Mesenchymal stem cell (in vitro differentiated cells and primary cell): ENCODE measurements at regions not wholly inside any gene's neighbourhood (a gene's known extent, or its start where the extent isn't known, plus 50 kb on each side); places are given as distances from the start of the nearest gene placed in this dataset.
A peak's percentile ranks its signal among the peaks of the same experiment; 100 is the strongest.

Source experiments
- DNase-seq: peaks from one replicate; pipeline ENCODE4 v3.0.0-alpha.2; 2013
- H2AFZ ChIP-seq: one replicate; pipeline ENCODE4 v1.6.1; 2013; ENCODE audit warnings: low read depth, mild to moderate bottlenecking, control low read depth, inconsistent platforms, low read length, moderate library complexity
- H2AK5ac ChIP-seq: 2 replicates; pipeline ENCODE4 v1.6.1; 2013; ENCODE audit warnings: low read length, moderate library complexity, mild to moderate bottlenecking, inconsistent platforms; ENCODE audit not compliant: severe bottlenecking
- H2BK120ac ChIP-seq: one replicate; pipeline ENCODE4 v1.6.1; 2013; ENCODE audit warnings: low read depth, mild to moderate bottlenecking, inconsistent platforms, low read length, moderate library complexity
- H2BK12ac ChIP-seq, 2 experiments: one replicate each; pipeline ENCODE4 v1.6.1; 2013; ENCODE audit warnings: inconsistent platforms in 2 of 2, low read length in 2 of 2, mild to moderate bottlenecking in 2 of 2, moderate library complexity in 2 of 2, control low read depth in 1 of 2
- H2BK15ac ChIP-seq: one replicate; pipeline ENCODE4 v1.6.1; 2013; ENCODE audit warnings: mild to moderate bottlenecking, low read depth, inconsistent platforms; ENCODE audit not compliant: poor library complexity, severe bottlenecking
- H2BK5ac ChIP-seq: 2 replicates; pipeline ENCODE4 v1.6.1; 2013; ENCODE audit warnings: low read depth, mild to moderate bottlenecking, low read length, control low read depth, inconsistent platforms; ENCODE audit not compliant: poor library complexity, severe bottlenecking
- H3K14ac ChIP-seq, 2 experiments: one replicate each; pipeline ENCODE4 v1.6.1; 2013; ENCODE audit warnings: inconsistent platforms in 2 of 2, low read length in 2 of 2, control low read depth in 1 of 2, mild to moderate bottlenecking in 1 of 2, moderate library complexity in 1 of 2
- H3K18ac ChIP-seq, 2 experiments: one replicate each; pipeline ENCODE4 v1.6.1; 2013; ENCODE audit warnings: inconsistent platforms in 2 of 2, low read length in 2 of 2, control low read depth in 1 of 2, low read depth in 1 of 2, mild to moderate bottlenecking in 1 of 2
- H3K23ac ChIP-seq, 2 experiments: one replicate each; pipeline ENCODE4 v1.6.1; 2013; ENCODE audit warnings: inconsistent platforms in 2 of 2, low read length in 2 of 2, mild to moderate bottlenecking in 2 of 2, moderate library complexity in 2 of 2, control low read depth in 1 of 2
- H3K27ac ChIP-seq: 2 replicates; pipeline ENCODE4 v1.5.1; 2013; ENCODE audit warnings: mild to moderate bottlenecking, moderate library complexity, low read length, control low read depth, inconsistent platforms; ENCODE audit not compliant: poor library complexity, severe bottlenecking
- H3K27me3 ChIP-seq, 2 experiments: 2 replicates each; pipeline versions ENCODE4 v1.6.1 to v1.7.0; 2013; ENCODE audit warnings: low read length in 2 of 2, mild to moderate bottlenecking in 2 of 2, moderate library complexity in 2 of 2, control low read depth in 1 of 2, inconsistent platforms in 1 of 2; ENCODE audit not compliant: control insufficient read depth in 1 of 2, insufficient read depth in 1 of 2
- H3K36me3 ChIP-seq, 2 experiments: 2 replicates each; pipeline versions ENCODE4 v1.6.1 to v1.7.0; 2013; ENCODE audit warnings: low read length in 2 of 2, control low read depth in 1 of 2, inconsistent platforms in 1 of 2, low read depth in 1 of 2, mild to moderate bottlenecking in 1 of 2; ENCODE audit not compliant: insufficient read depth in 2 of 2, control insufficient read depth in 1 of 2
- H3K4ac ChIP-seq, 2 experiments: one replicate each; pipeline ENCODE4 v1.6.1; 2013; ENCODE audit warnings: inconsistent platforms in 2 of 2, low read length in 2 of 2, mild to moderate bottlenecking in 2 of 2, moderate library complexity in 2 of 2, control low read depth in 1 of 2, low read depth in 1 of 2
- H3K4me1 ChIP-seq: 2 replicates; pipeline ENCODE4 v1.6.1; 2013; ENCODE audit warnings: low read depth, low read length, control low read depth; ENCODE audit not compliant: control insufficient read depth, insufficient read depth
- H3K4me2 ChIP-seq: 2 replicates; pipeline ENCODE4 v1.6.1; 2013; ENCODE audit warnings: low read length, mild to moderate bottlenecking, inconsistent platforms; ENCODE audit not compliant: poor library complexity, severe bottlenecking
- H3K4me3 ChIP-seq, 2 experiments: 2 replicates each; pipeline versions ENCODE4 v1.5.1 to v1.7.0; 2013; ENCODE audit warnings: low read length in 2 of 2, mild to moderate bottlenecking in 2 of 2, control low read depth in 1 of 2, low read depth in 1 of 2; ENCODE audit not compliant: insufficient read depth in 1 of 2
- H3K79me1 ChIP-seq: replicated peaks from 2 replicates; pipeline ENCODE4 v1.6.1; 2013; ENCODE audit warnings: mild to moderate bottlenecking, control low read depth, low read length, inconsistent platforms; ENCODE audit not compliant: poor library complexity, severe bottlenecking
- H3K9ac ChIP-seq: 2 replicates; pipeline ENCODE4 v1.7.0; 2013; ENCODE audit warnings: mild to moderate bottlenecking, low read length, moderate library complexity
- H3K9me3 ChIP-seq: 2 replicates; pipeline ENCODE4 v1.7.0; 2013; ENCODE audit warnings: mild to moderate bottlenecking, low read length; ENCODE audit not compliant: control insufficient read depth
- H4K8ac ChIP-seq: one replicate; pipeline ENCODE4 v1.6.1; 2013; ENCODE audit warnings: inconsistent platforms, mild to moderate bottlenecking, low read length, moderate library complexity
- H4K91ac ChIP-seq: one replicate; pipeline ENCODE4 v1.6.1; 2013; ENCODE audit warnings: mild to moderate bottlenecking, low read length, inconsistent platforms
- WGBS: methylation state at CpG from one replicate; pipeline ENCODE4 v1.1.7; 2013; ENCODE audit warnings: mixed read lengths; 5-methylcytosine and 5-hydroxymethylcytosine counted together

DNA sequence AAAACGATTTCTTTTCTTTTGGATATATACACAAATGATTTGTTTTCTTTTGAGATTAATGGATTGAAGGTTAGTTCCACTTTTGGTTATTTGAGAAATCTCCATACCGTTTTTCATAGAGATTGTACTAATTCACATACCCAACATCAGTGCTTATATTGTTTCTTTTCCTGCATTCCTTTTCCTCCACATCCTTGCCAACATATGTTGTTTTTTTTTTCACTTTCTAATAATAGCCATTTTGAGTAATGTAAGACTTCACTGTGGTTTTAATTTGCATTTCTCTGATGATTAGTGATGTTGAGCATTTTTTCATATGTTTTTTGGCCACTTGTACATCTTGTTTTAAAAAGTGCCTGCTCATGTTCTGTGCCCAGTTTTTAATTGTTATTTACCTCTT lies 846.4 kb upstream of the EYS start:
- Histone ChIP-seq H3K14ac (no peak overlapping the region), H3K4ac (no peak overlapping the region), H2AK5ac (no peak overlapping the region), H3K4me2 (no peak overlapping the region), H2BK5ac (no peak overlapping the region), H2BK15ac (no peak overlapping the region), H3K4me3 (no peak overlapping the region), H3K27ac (no peak overlapping the region), H3K4me1 (no peaks in the 10 kb centered on the region), H4K8ac (no peak overlapping the region), H2BK12ac (no peak overlapping the region), H3K9me3 (peaks cover 30% of the 10 kb centered on the region), H3K79me1 (no peaks in the 10 kb centered on the region), H3K36me3 (no peaks in the 10 kb centered on the region), H3K27me3 (no peaks in the 10 kb centered on the region), H3K23ac (no peak overlapping the region), H3K18ac (no peak overlapping the region), H3K9ac (no peak overlapping the region), H4K91ac (no peak overlapping the region), H2BK120ac (no peak overlapping the region), H2AFZ (no peak overlapping the region)
- WGBS: 80% methylated on average over 1 of the region's 2 CpGs
- peak; percentile 1 for DNase-seq

DNA sequence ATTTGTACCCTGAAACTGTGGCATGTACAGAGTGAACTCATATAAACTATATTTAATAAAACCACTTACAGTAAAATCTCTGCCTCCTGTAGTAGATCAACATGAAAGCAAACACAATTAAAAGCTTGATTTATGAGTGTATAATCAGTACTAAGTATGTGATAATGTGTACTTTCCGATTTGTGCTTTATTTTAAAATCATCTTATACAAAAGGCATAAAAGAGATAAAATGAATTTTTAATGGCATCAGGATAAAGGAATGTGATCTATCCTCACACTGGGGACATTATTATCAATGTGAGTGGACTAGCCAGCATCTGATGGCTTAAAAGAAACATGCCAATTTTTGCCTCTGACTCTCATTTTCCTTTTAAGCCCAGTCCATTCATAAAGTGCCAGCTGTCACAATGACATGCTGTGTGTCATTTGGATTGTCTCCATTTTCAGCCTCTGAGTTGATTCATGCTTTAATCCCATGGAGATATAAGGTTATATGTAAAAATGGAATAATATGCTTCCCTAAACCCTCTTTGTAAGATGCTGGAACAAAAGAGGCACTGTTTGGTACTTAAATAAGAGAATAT lies 831.6 kb upstream of the EYS start:
- no peaks in the 10 kb centered on the region for H3K4me1 ChIP-seq
- no peak overlapping the region for H3K27ac ChIP-seq
- no peaks in the 10 kb centered on the region for H3K79me1 ChIP-seq
- H3K4me2 ChIP-seq: no peak overlapping the region
- H2AK5ac ChIP-seq: no peak overlapping the region
- H3K4ac ChIP-seq: no peak overlapping the region
- H3K23ac ChIP-seq: no peak overlapping the region
- no peak overlapping the region for H3K9ac ChIP-seq
- H2BK15ac ChIP-seq: no peak overlapping the region
- H3K14ac ChIP-seq: no peak overlapping the region
- H2BK12ac ChIP-seq: no peak overlapping the region
- H2BK120ac ChIP-seq: no peak overlapping the region
- DNase-seq: no peak
- no peaks in the 10 kb centered on the region for H3K36me3 ChIP-seq
- H2BK5ac ChIP-seq: no peak overlapping the region
- no peak overlapping the region for H3K18ac ChIP-seq
- H4K8ac ChIP-seq: no peak overlapping the region
- H3K27me3 ChIP-seq: no peaks in the 10 kb centered on the region
- H2AFZ ChIP-seq: no peak overlapping the region
- H3K9me3 ChIP-seq: no peaks in the 10 kb centered on the region
- H3K4me3 ChIP-seq: no peak overlapping the region
- WGBS: no CpG with 5 or more reads among the region's 1 CpG
- no peak overlapping the region for H4K91ac ChIP-seq

DNA sequence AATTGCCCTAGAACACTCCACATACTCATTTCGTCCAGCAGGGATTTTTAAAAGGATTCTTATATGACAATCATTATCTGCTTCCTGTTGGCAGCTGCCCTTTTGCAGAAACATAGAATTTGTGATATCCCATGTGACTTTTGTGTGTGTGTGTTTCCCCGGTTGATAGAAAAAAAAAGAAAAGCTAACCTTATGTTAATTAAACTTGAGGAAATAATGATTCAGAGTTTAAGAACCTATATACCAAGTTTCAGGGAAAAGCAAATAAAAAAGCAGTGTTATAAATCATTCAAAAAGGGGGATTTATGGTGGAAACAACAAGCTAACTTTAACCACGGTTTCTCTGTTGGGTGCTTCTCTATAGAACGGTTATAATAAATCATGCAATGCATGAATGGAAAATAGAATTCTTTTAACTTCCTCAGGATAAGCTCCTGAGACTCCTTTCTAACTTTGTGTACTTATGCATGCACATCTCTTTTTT lies 826.9 kb upstream of the EYS start:
- Histone ChIP-seq H3K23ac (no peak overlapping the region), H4K8ac (no peak overlapping the region), H3K4ac (no peak overlapping the region), H3K14ac (no peak overlapping the region), H3K4me3 (no peak overlapping the region), H2BK12ac (no peak overlapping the region), H3K27ac (no peak overlapping the region), H4K91ac (no peak overlapping the region), H3K27me3 (no peaks in the 10 kb centered on the region), H2AFZ (no peak overlapping the region), H3K4me2 (no peak overlapping the region), H2BK5ac (no peak overlapping the region), H3K18ac (no peak overlapping the region), H3K9me3 (no peaks in the 10 kb centered on the region), H3K79me1 (no peaks in the 10 kb centered on the region), H3K9ac (no peak overlapping the region), H3K4me1 (no peaks in the 10 kb centered on the region), H3K36me3 (no peaks in the 10 kb centered on the region), H2BK15ac (no peak overlapping the region), H2BK120ac (no peak overlapping the region), H2AK5ac (no peak overlapping the region)
- no peak for DNase-seq
- 89% methylated on average over 3 of the region's 4 CpGs for WGBS

DNA sequence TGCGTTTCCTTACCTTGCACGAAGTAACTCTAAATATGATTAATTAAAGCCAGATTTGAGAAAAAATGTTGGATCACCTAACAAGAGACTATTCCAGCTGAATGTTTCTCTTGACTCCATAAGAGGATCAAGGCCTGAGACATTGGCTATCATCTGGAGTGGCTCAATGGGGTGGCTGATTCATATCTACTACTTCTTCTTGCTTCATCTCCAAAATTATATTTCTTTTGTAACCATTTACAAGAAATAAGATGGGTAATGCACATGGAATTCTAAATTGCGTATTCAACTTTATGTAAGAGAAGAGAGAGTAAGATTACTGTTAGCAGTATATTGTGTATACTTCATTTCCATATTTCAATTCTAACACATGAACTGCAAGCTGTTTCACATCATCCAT lies 819.0 kb upstream of the EYS start:
- DNase-seq: no peak
- no peak overlapping the region for H3K18ac ChIP-seq
- 90% methylated on average over 2 of the region's 3 CpGs for WGBS

More for the DNA sequence above, 819.0 kb upstream of the EYS start:
- Histone ChIP-seq H3K27me3 (no peaks in the 10 kb centered on the region), H2BK120ac (no peak overlapping the region), H2BK5ac (no peak overlapping the region), H3K9me3 (no peaks in the 10 kb centered on the region), H3K36me3 (no peaks in the 10 kb centered on the region), H4K8ac (no peak overlapping the region), H2AK5ac (no peak overlapping the region), H3K4ac (no peak overlapping the region), H3K4me2 (no peak overlapping the region), H3K27ac (no peak overlapping the region), H2AFZ (no peak overlapping the region), H3K23ac (no peak overlapping the region), H4K91ac (no peak overlapping the region), H3K14ac (no peak overlapping the region), H3K9ac (no peak overlapping the region), H3K79me1 (no peaks in the 10 kb centered on the region), H2BK12ac (no peak overlapping the region), H3K4me3 (no peak overlapping the region), H3K4me1 (no peaks in the 10 kb centered on the region), H2BK15ac (no peak overlapping the region)
